ENCODE measurements at regions not wholly inside any gene's neighbourhood (a gene's known extent, or its start where the extent isn't known, plus 50 kb on each side); places are given as distances from the start of the nearest gene placed in this dataset.
"Not testable (repeated sequence)": the region's sequence is repeated elsewhere in the genome, so short reads cannot be mapped to it uniquely, and the experiment has no call there.

DNA sequence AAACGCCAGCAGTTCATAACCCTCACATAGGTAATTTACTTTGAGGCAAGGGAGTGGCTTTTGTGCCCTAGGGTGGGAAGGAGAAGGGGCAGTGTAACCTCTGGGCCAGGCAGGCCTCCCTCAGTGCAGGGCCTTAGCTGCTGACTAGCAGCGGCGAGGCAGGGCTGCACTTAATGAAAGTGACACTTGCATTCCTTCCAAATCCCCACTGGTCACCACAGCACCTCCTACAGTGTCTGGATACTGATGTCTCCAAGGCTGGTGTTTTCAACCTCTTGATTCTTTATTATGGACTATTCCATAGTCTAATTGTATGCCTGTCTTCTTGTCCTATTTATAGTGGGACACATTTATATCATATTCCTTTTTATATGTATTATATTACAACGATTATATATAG, 152.7 kb downstream of the LY86 start:
- peaks cover 30% of the 10 kb centered on the region for H3K27me3 Mint-ChIP-seq (ENCODE audit: low read depth)
- ATAC-seq (no peak), DNase-seq (no peak)
- H3K36me3 Mint-ChIP-seq (ENCODE audit: low read depth): no peaks in the 10 kb centered on the region
- no peak overlapping the region for H3K27ac Mint-ChIP-seq
- no peaks in the 10 kb centered on the region for H3K9me3 Mint-ChIP-seq (ENCODE audit: insufficient read depth)
- POLR2A ChIA-PET: no interaction called here
- H3K4me1 Mint-ChIP-seq (ENCODE audit: low read depth): peaks cover 6% of the 10 kb centered on the region
- CTCF ChIA-PET: interaction anchor here (1.3 to 2.6 kb wide), 3 partner anchors 17 to 45 kb away, joined by 3 to 9 read pairs (median 5); no protein-coding TSS in a partner anchor
- H3K4me3 Mint-ChIP-seq: no peak overlapping the region

- DNase-seq: no peak
- H3K9me3 Mint-ChIP-seq (ENCODE audit: insufficient read depth): no peaks in the 10 kb centered on the region
- no peak for ATAC-seq
- H3K27me3 Mint-ChIP-seq (ENCODE audit: low read depth): peaks cover 37% of the 10 kb centered on the region
- no peaks in the 10 kb centered on the region for H3K36me3 Mint-ChIP-seq (ENCODE audit: low read depth)
- H3K4me1 Mint-ChIP-seq (ENCODE audit: low read depth): peaks cover 6% of the 10 kb centered on the region
- no peak overlapping the region for H3K27ac Mint-ChIP-seq
- ChIA-PET CTCF (interaction anchor here (1.2 to 2.6 kb wide), 4 partner anchors 16 to 501 kb away, joined by 4 to 9 read pairs (median 5); no protein-coding TSS in a partner anchor), POLR2A (interaction anchor here (0.6 kb wide), 1 partner anchor 144 kb away, joined by 3 read pairs; no protein-coding TSS in a partner anchor)
- H3K4me3 Mint-ChIP-seq: no peak overlapping the region
Observed at GRCh38 chr6:6742535-6742934, 154.0 kb downstream of the LY86 start.

GRCh38 chr6:6744551-6744950, 156.0 kb downstream of the LY86 start:
- ChIA-PET POLR2A (no interaction called here), CTCF (interaction anchor here (0.9 kb wide), 1 partner anchor 198 kb away, joined by 3 read pairs; no protein-coding TSS in a partner anchor)
- H3K27ac Mint-ChIP-seq: no peak overlapping the region

DNA sequence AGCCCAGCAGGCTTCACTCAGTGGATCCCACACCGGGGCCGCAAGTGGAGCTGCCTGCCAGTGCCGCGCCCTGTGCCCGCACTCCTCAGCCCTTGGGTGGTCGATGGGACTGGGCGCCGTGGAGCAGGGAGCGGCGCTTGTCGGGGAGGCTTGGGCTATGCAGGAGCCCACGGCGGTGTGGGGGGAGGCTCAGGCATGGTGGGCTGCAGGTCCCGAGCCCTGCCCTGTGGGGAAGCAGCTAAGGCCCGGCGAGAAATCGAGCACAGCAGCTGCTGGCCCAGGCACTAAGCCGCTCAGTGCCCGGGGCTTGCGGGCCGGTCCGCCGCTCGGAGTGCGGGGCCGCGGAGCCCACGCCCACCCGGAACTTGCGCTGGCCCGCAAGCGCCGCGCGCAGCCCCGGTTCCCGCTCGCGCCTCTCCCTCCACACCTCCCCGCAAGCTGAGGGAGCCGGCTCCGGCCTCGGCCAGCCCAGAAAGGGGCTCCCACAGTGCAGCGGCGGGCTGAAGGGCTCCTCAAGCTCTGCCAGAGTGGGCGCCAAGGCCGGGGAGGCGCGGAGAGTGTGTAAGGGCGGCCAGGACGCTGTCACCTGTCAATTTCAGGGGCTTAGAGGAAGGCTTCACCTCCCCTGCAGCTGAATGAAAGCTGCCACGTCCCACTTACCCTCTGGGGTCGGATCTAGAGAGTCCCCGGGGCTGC, 157.3 kb downstream of the LY86 start:
- ChIA-PET CTCF (interaction anchor here (1.3 kb wide), 1 partner anchor 13 kb away, joined by 3 read pairs; no protein-coding TSS in a partner anchor), POLR2A (interaction anchor here (0.6 to 0.7 kb wide), 2 partner anchors 16 to 692 kb away, joined by 3 read pairs; no protein-coding TSS in a partner anchor)
- peaks cover 25% of the 10 kb centered on the region for H3K27me3 Mint-ChIP-seq (ENCODE audit: low read depth)
- not testable (repeated sequence) for H3K9me3 Mint-ChIP-seq (ENCODE audit: insufficient read depth); ATAC-seq; H3K27ac Mint-ChIP-seq; H3K4me1 Mint-ChIP-seq (ENCODE audit: low read depth); H3K36me3 Mint-ChIP-seq (ENCODE audit: low read depth); H3K4me3 Mint-ChIP-seq; DNase-seq

More at GRCh38 chr6:6744551-6744950, 156.0 kb downstream of the LY86 start:
- Mint-ChIP-seq H3K4me1 (ENCODE audit: low read depth) (peaks cover 6% of the 10 kb centered on the region), H3K36me3 (ENCODE audit: low read depth) (no peaks in the 10 kb centered on the region), H3K4me3 (no peak overlapping the region), H3K9me3 (ENCODE audit: insufficient read depth) (no peaks in the 10 kb centered on the region), H3K27me3 (ENCODE audit: low read depth) (peaks cover 25% of the 10 kb centered on the region)
- no peak for ATAC-seq
- no peak for DNase-seq

DNA sequence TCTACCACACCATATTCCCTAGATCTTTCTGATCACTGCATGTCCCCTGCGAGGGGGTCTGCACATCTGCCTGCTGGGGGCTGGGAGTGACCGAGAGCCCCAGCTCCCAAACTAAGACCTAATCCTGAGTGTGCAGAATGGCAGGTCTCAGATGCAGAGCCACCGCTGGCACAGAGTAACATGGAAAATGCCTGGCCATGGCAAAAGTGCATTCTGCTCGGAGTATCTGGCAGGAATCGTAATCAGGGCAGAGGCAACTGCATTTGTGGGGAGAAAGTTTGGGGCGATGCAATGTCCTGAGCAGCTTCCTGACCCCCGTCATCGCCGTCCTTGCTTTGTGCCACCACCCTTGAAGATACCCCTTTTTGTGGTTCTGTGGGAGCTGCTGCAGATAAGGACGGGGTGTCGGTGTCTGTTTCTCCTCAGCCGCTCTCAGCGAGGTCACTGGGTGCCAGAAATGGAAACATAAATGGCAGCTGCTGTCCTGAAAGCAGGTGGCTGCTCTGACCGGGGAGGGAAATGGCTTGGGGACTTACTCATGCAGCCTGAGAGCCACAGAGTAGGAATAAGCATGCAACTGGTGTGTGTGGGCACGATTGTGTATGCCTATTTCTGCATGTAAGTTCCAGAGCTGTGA, 157.9 kb downstream of the LY86 start:
- Mint-ChIP-seq H3K9me3 (ENCODE audit: insufficient read depth) (no peaks in the 10 kb centered on the region), H3K4me3 (no peak overlapping the region), H3K27me3 (ENCODE audit: low read depth) (peaks cover 25% of the 10 kb centered on the region), H3K27ac (no peak overlapping the region), H3K36me3 (ENCODE audit: low read depth) (no peaks in the 10 kb centered on the region), H3K4me1 (ENCODE audit: low read depth) (peaks cover 8% of the 10 kb centered on the region)
- ChIA-PET CTCF (interaction anchor here (1.3 kb wide), 1 partner anchor 12 kb away, joined by 3 read pairs; no protein-coding TSS in a partner anchor), POLR2A (interaction anchor here (0.6 kb wide), 1 partner anchor 16 kb away, joined by 3 read pairs; no protein-coding TSS in a partner anchor)
- DNase-seq: no peak
- ATAC-seq: no peak

- H3K9me3 Mint-ChIP-seq (ENCODE audit: insufficient read depth): no peaks in the 10 kb centered on the region
- no peak overlapping the region for H3K27ac Mint-ChIP-seq
- no peak overlapping the region for H3K4me3 Mint-ChIP-seq
- CTCF ChIA-PET: no interaction called here
- ATAC-seq (no peak), DNase-seq (no peak)
- H3K36me3 Mint-ChIP-seq (ENCODE audit: low read depth): no peaks in the 10 kb centered on the region
- H3K4me1 Mint-ChIP-seq (ENCODE audit: low read depth): peaks cover 12% of the 10 kb centered on the region
- H3K27me3 Mint-ChIP-seq (ENCODE audit: low read depth): peaks cover 25% of the 10 kb centered on the region
- POLR2A ChIA-PET: no interaction called here
Observed at GRCh38 chr6:6746970-6747338, 158.4 kb downstream of the LY86 start.

GRCh38 chr6:6747371-6747770, 158.9 kb downstream of the LY86 start:
- ChIA-PET POLR2A (no interaction called here), CTCF (no interaction called here)
- Mint-ChIP-seq H3K9me3 (ENCODE audit: insufficient read depth) (no peaks in the 10 kb centered on the region), H3K27ac (no peak overlapping the region), H3K36me3 (ENCODE audit: low read depth) (no peaks in the 10 kb centered on the region), H3K4me1 (ENCODE audit: low read depth) (peaks cover 10% of the 10 kb centered on the region), H3K27me3 (ENCODE audit: low read depth) (peaks cover 25% of the 10 kb centered on the region), H3K4me3 (no peak overlapping the region)
- DNase-seq (no peak), ATAC-seq (no peak)

GRCh38 chr6:6748001-6748400, 159.5 kb downstream of the LY86 start:
- no peaks in the 10 kb centered on the region for H3K9me3 Mint-ChIP-seq (ENCODE audit: insufficient read depth)
- H3K4me1 Mint-ChIP-seq (ENCODE audit: low read depth): peaks cover 7% of the 10 kb centered on the region
- H3K4me3 Mint-ChIP-seq: no peak overlapping the region
- ATAC-seq: no peak
- peaks cover 23% of the 10 kb centered on the region for H3K27me3 Mint-ChIP-seq (ENCODE audit: low read depth)
- CTCF ChIA-PET: no interaction called here
- H3K36me3 Mint-ChIP-seq (ENCODE audit: low read depth): no peaks in the 10 kb centered on the region
- DNase-seq: no peak
- no peak overlapping the region for H3K27ac Mint-ChIP-seq
- POLR2A ChIA-PET: no interaction called here

GRCh38 chr6:6749702-6750491, 161.4 kb downstream of the LY86 start:
- H3K27ac Mint-ChIP-seq: peak overlapping the region; percentile 44
- ChIA-PET POLR2A (no interaction called here), CTCF (interaction anchor here (1.0 to 1.7 kb wide), 2 partner anchors 9 to 38 kb away, joined by 3 to 7 read pairs; no protein-coding TSS in a partner anchor)
- peaks cover 15% of the 10 kb centered on the region for H3K27me3 Mint-ChIP-seq (ENCODE audit: low read depth)
- no peaks in the 10 kb centered on the region for H3K36me3 Mint-ChIP-seq (ENCODE audit: low read depth)
- H3K4me3 Mint-ChIP-seq: no peak overlapping the region
- H3K4me1 Mint-ChIP-seq (ENCODE audit: low read depth): peaks cover 7% of the 10 kb centered on the region
- ATAC-seq (no peak), DNase-seq (no peak)
- no peaks in the 10 kb centered on the region for H3K9me3 Mint-ChIP-seq (ENCODE audit: insufficient read depth)

- no peak for ATAC-seq
- no peaks in the 10 kb centered on the region for H3K9me3 Mint-ChIP-seq (ENCODE audit: insufficient read depth)
- H3K27ac Mint-ChIP-seq: no peak overlapping the region
- no peak overlapping the region for H3K4me3 Mint-ChIP-seq
- H3K27me3 Mint-ChIP-seq (ENCODE audit: low read depth): peaks cover 15% of the 10 kb centered on the region
- peaks cover 7% of the 10 kb centered on the region for H3K4me1 Mint-ChIP-seq (ENCODE audit: low read depth)
- ChIA-PET CTCF (interaction anchor here (1.0 to 1.7 kb wide), 3 partner anchors 8 to 86 kb away, joined by 3 to 7 read pairs (median 3); no protein-coding TSS in a partner anchor), POLR2A (no interaction called here)
- H3K36me3 Mint-ChIP-seq (ENCODE audit: low read depth): no peaks in the 10 kb centered on the region
- DNase-seq: no peak
Observed at GRCh38 chr6:6750594-6751265, 162.2 kb downstream of the LY86 start.

- ChIA-PET CTCF (interaction anchor here (1.1 to 1.7 kb wide), 2 partner anchors 8 to 87 kb away, joined by 3 to 7 read pairs; no protein-coding TSS in a partner anchor), POLR2A (no interaction called here)
- DNase-seq (no peak), ATAC-seq (no peak)
- H3K36me3 Mint-ChIP-seq (ENCODE audit: low read depth): no peaks in the 10 kb centered on the region
- peaks cover 7% of the 10 kb centered on the region for H3K4me1 Mint-ChIP-seq (ENCODE audit: low read depth)
- H3K27me3 Mint-ChIP-seq (ENCODE audit: low read depth): peaks cover 18% of the 10 kb centered on the region
- H3K27ac Mint-ChIP-seq: no peak overlapping the region
- H3K9me3 Mint-ChIP-seq (ENCODE audit: insufficient read depth): no peaks in the 10 kb centered on the region
- no peak overlapping the region for H3K4me3 Mint-ChIP-seq
Observed at GRCh38 chr6:6751266-6751596, 162.7 kb downstream of the LY86 start.

All from activated CD8-positive, alpha-beta T cell treated with anti-CD3 and anti-CD28 coated beads, Interleukin-2, amount 10 ng/mL, durations not matched to agents 7 days and 5 days (primary cell).